Fibroblast of gingiva (primary cell): ENCODE measurements at regions not wholly inside any gene's neighbourhood (a gene's known extent, or its start where the extent isn't known, plus 50 kb on each side); places are given as distances from the start of the nearest gene placed in this dataset.
A peak's percentile ranks its signal among the peaks of the same experiment; 100 is the strongest.

Source experiments
- DNase-seq: peaks from one replicate; pipeline ENCODE4 v3.0.0-alpha.2; 2011; ENCODE audit warnings: low read depth

GRCh38 chr3:72591522-72592421, 256.5 kb downstream of the SHQ1 start:
- peak; percentile 88 for DNase-seq

- no peak for DNase-seq
Measured at GRCh38 chr3:72590732-72591221, 257.5 kb downstream of the SHQ1 start.

- DNase-seq = no peak
Measured at GRCh38 chr3:72587282-72587681, 261.0 kb downstream of the SHQ1 start.

GRCh38 chr3:72586694-72587093, 261.6 kb downstream of the SHQ1 start:
- no peak for DNase-seq

GRCh38 chr3:72585966-72586365, 262.3 kb downstream of the SHQ1 start:
- DNase-seq = no peak

GRCh38 chr3:72584262-72584661, 264.0 kb downstream of the SHQ1 start:
- no peak for DNase-seq

GRCh38 chr3:72582963-72583362, 265.3 kb downstream of the SHQ1 start:
- DNase-seq = no peak

- no peak for DNase-seq
Measured at GRCh38 chr3:72582211-72582878, 265.9 kb downstream of the SHQ1 start.

- no peak for DNase-seq
Measured at GRCh38 chr3:72580900-72581299, 267.3 kb downstream of the SHQ1 start.

GRCh38 chr3:72580246-72580756, 267.9 kb downstream of the SHQ1 start:
- no peak for DNase-seq

GRCh38 chr3:72579581-72580245, 268.5 kb downstream of the SHQ1 start:
- DNase-seq = no peak

GRCh38 chr3:72579191-72579580, 269.1 kb downstream of the SHQ1 start:
- peak; percentile 56 for DNase-seq

- DNase-seq = no peak
Measured at GRCh38 chr3:72577190-72577589, 271.1 kb downstream of the SHQ1 start.

- no peak for DNase-seq
Measured at GRCh38 chr3:72576563-72576962, 271.7 kb downstream of the SHQ1 start.

GRCh38 chr3:72574144-72574543, 274.1 kb downstream of the SHQ1 start:
- DNase-seq = no peak

GRCh38 chr3:72573051-72573450, 275.2 kb downstream of the SHQ1 start:
- no peak for DNase-seq

- DNase-seq = no peak
Measured at GRCh38 chr3:72572489-72573007, 275.7 kb downstream of the SHQ1 start.

- no peak for DNase-seq
Measured at GRCh38 chr3:72571638-72572114, 276.6 kb downstream of the SHQ1 start.

- no peak for DNase-seq
Measured at GRCh38 chr3:72571052-72571451, 277.2 kb downstream of the SHQ1 start.

GRCh38 chr3:72569754-72570440, 278.3 kb downstream of the SHQ1 start:
- no peak for DNase-seq

GRCh38 chr3:72568083-72568482, 280.2 kb downstream of the SHQ1 start:
- no peak for DNase-seq
